ENCODE measurements at regions not wholly inside any gene's neighbourhood (a gene's known extent, or its start where the extent isn't known, plus 50 kb on each side); places are given as distances from the start of the nearest gene placed in this dataset.
"Not testable (repeated sequence)": the region's sequence is repeated elsewhere in the genome, so short reads cannot be mapped to it uniquely, and the experiment has no call there.

DNA sequence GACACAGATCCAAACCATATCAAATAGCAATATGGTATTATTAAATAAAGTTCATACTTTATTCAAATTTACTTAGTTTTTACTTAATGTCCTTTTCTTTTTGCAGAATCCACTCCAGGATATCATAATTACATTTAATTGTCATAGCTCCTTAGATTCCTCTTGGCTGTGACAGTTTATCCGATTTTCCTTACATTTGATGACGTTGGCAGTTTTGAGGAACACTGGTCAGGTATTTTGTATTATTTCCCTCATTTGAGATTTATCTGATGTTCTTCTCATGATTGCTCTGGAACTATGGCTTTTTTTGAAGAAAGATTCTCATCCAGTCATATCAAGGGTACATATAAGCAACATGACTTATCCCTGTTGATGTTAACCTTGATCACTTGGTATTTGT is 198.3 kb upstream of the STAC start:
- no peaks in the 10 kb centered on the region for H3K9me3 ChIP-seq
- ChIA-PET POLR2A (no interaction called here), CTCF (no interaction called here)
- intact Hi-C loops (cut with micrococcal nuclease; ENCODE audit: unreplicated experiment) = no loop called here
- H3K36me3 ChIP-seq (ENCODE audit: control insufficient read depth, insufficient read depth, low read length) = no peaks in the 10 kb centered on the region
- H3K4me1 ChIP-seq = no peaks in the 10 kb centered on the region
- TF ChIP-seq CTCF (IDR thresholded peaks at IDR 0.05; ENCODE audit: insufficient read depth in 1 of 2, low read depth in 1 of 2, low read length in 1 of 2, severe bottlenecking in 1 of 2, unreplicated experiment in 1 of 2) = no peak
- no TSS peak for BruUV-seq (replicated peaks)
- no peak overlapping the region for H3K4me3 Mint-ChIP-seq (ENCODE audit: unreplicated experiment)
- H3K27me3 ChIP-seq (replicated peaks; ENCODE audit: control insufficient read depth, insufficient read depth, low read length) = no peaks in the 10 kb centered on the region
- H3K9me3 Mint-ChIP-seq (ENCODE audit: unreplicated experiment) = no peaks in the 10 kb centered on the region
- no peak overlapping the region for H3K4me3 ChIP-seq (ENCODE audit: low read depth, low read length)
- H3K27me3 Mint-ChIP-seq (ENCODE audit: insufficient read depth, unreplicated experiment) = peaks cover 5% of the 10 kb centered on the region
- no peaks in the 10 kb centered on the region for H3K36me3 Mint-ChIP-seq (ENCODE audit: insufficient read depth, unreplicated experiment)
- no peaks in the 10 kb centered on the region for H3K4me1 Mint-ChIP-seq (ENCODE audit: low read depth, unreplicated experiment)
- no peak for DNase-seq
- no peak overlapping the region for H3K27ac Mint-ChIP-seq (ENCODE audit: unreplicated experiment)

- H3K9me3 ChIP-seq; H3K27ac Mint-ChIP-seq (ENCODE audit: unreplicated experiment); POLR2A ChIA-PET; H3K36me3 Mint-ChIP-seq (ENCODE audit: insufficient read depth, unreplicated experiment); DNase-seq; H3K4me1 ChIP-seq; H3K4me1 Mint-ChIP-seq (ENCODE audit: low read depth, unreplicated experiment); CTCF ChIA-PET; H3K4me3 Mint-ChIP-seq (ENCODE audit: unreplicated experiment); H3K27me3 ChIP-seq (replicated peaks; ENCODE audit: control insufficient read depth, insufficient read depth, low read length); H3K4me3 ChIP-seq (ENCODE audit: low read depth, low read length); BruUV-seq (replicated peaks); H3K36me3 ChIP-seq (ENCODE audit: control insufficient read depth, insufficient read depth, low read length); intact Hi-C loops (cut with micrococcal nuclease; ENCODE audit: unreplicated experiment): not testable (repeated sequence)
- Mint-ChIP-seq H3K9me3 (ENCODE audit: unreplicated experiment) (peaks cover 15% of the 10 kb centered on the region), H3K27me3 (ENCODE audit: insufficient read depth, unreplicated experiment) (peaks cover 13% of the 10 kb centered on the region)
These were observed 193.1 kb upstream of the STAC start for GRCh38 chr3:36187197-36187596.

- H3K4me3 ChIP-seq (ENCODE audit: low read depth, low read length) = no peak overlapping the region
- TF ChIP-seq CTCF (IDR thresholded peaks at IDR 0.05; ENCODE audit: insufficient read depth in 1 of 2, low read depth in 1 of 2, low read length in 1 of 2, severe bottlenecking in 1 of 2, unreplicated experiment in 1 of 2) = no peak
- ChIA-PET POLR2A (no interaction called here), CTCF (no interaction called here)
- Mint-ChIP-seq H3K4me1 (ENCODE audit: low read depth, unreplicated experiment) (peaks cover 8% of the 10 kb centered on the region), H3K9me3 (ENCODE audit: unreplicated experiment) (peaks cover 15% of the 10 kb centered on the region), H3K27ac (ENCODE audit: unreplicated experiment) (no peak overlapping the region), H3K27me3 (ENCODE audit: insufficient read depth, unreplicated experiment) (peaks cover 24% of the 10 kb centered on the region), H3K4me3 (ENCODE audit: unreplicated experiment) (no peak overlapping the region), H3K36me3 (ENCODE audit: insufficient read depth, unreplicated experiment) (no peaks in the 10 kb centered on the region)
- DNase-seq = no peak
- intact Hi-C loops (cut with micrococcal nuclease; ENCODE audit: unreplicated experiment) = no loop called here
- H3K36me3 ChIP-seq (ENCODE audit: control insufficient read depth, insufficient read depth, low read length) = no peaks in the 10 kb centered on the region
- H3K9me3 ChIP-seq = no peaks in the 10 kb centered on the region
- no peaks in the 10 kb centered on the region for H3K27me3 ChIP-seq (replicated peaks; ENCODE audit: control insufficient read depth, insufficient read depth, low read length)
- no peaks in the 10 kb centered on the region for H3K4me1 ChIP-seq
- no TSS peak for BruUV-seq (replicated peaks)
These were observed 187.4 kb upstream of the STAC start for GRCh38 chr3:36192901-36193300.

DNA sequence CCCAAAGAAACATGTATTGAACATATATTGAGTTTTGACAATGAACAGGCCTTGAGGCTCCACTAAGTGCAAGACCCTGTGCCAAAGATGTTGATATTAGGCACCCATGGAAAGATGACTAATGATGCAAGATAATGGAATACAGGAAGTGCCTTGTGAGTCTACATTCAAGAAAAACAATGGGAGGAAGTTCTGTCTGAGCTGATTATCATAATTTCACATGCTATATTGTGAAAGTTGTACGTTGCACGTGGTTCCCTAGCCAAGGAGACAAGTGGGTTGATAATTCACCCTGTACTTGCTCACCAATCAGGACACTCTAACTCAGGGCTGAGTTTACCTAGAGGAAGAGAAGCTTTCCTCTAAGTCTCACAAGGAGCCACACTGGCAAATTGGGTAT is 186.9 kb upstream of the STAC start:
- no peak for TF ChIP-seq CTCF (IDR thresholded peaks at IDR 0.05; ENCODE audit: insufficient read depth in 1 of 2, low read depth in 1 of 2, low read length in 1 of 2, severe bottlenecking in 1 of 2, unreplicated experiment in 1 of 2)
- no peak for DNase-seq
- Histone ChIP-seq H3K9me3 (no peaks in the 10 kb centered on the region), H3K36me3 (ENCODE audit: control insufficient read depth, insufficient read depth, low read length) (no peaks in the 10 kb centered on the region), H3K4me1 (no peaks in the 10 kb centered on the region), H3K4me3 (ENCODE audit: low read depth, low read length) (no peak overlapping the region), H3K27me3 (replicated peaks; ENCODE audit: control insufficient read depth, insufficient read depth, low read length) (no peaks in the 10 kb centered on the region)
- no peak overlapping the region for H3K27ac Mint-ChIP-seq (ENCODE audit: unreplicated experiment)
- no peaks in the 10 kb centered on the region for H3K36me3 Mint-ChIP-seq (ENCODE audit: insufficient read depth, unreplicated experiment)
- peaks cover 26% of the 10 kb centered on the region for H3K27me3 Mint-ChIP-seq (ENCODE audit: insufficient read depth, unreplicated experiment)
- POLR2A ChIA-PET = no interaction called here
- BruUV-seq (replicated peaks) = no TSS peak
- no peak overlapping the region for H3K4me3 Mint-ChIP-seq (ENCODE audit: unreplicated experiment)
- peaks cover 8% of the 10 kb centered on the region for H3K4me1 Mint-ChIP-seq (ENCODE audit: low read depth, unreplicated experiment)
- peaks cover 15% of the 10 kb centered on the region for H3K9me3 Mint-ChIP-seq (ENCODE audit: unreplicated experiment)
- intact Hi-C loops (cut with micrococcal nuclease; ENCODE audit: unreplicated experiment) = no loop called here
- CTCF ChIA-PET = no interaction called here

Measured in Caco-2 (cell line).